GM18870 (cell line): ENCODE measurements at regions not wholly inside any gene's neighbourhood (a gene's known extent, or its start where the extent isn't known, plus 50 kb on each side); places are given as distances from the start of the nearest gene placed in this dataset.
"Not testable (repeated sequence)": the region's sequence is repeated elsewhere in the genome, so short reads cannot be mapped to it uniquely, and the experiment has no call there.

Experiments
- ATAC-seq: cut with Tn5 transposase; IDR thresholded peaks from one replicate; pipeline ENCODE4 v1.9.1; 2021; ENCODE audit warnings: moderate library complexity; ENCODE audit not compliant: unreplicated experiment

DNA sequence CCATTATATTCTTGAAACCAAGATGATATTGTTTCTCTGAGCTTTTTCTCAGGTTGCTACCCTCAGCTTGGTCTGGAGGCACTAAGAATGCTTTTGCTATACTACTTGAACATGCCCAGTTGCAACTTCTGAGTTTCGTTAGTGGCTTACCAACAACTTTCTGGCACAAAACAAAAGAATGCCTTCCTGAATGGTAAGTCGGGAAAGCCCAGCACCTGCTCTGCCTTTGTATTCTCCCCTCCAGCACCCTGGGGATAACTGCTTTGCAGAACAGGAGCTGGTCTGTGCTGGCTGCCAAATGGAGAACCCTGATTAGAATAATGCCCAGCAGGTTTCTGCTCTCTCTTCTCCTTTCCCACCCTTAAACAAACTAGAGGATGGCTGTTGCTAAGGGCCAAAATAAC is 149.3 kb downstream of the TGFB2 start:
- no peak for ATAC-seq

DNA sequence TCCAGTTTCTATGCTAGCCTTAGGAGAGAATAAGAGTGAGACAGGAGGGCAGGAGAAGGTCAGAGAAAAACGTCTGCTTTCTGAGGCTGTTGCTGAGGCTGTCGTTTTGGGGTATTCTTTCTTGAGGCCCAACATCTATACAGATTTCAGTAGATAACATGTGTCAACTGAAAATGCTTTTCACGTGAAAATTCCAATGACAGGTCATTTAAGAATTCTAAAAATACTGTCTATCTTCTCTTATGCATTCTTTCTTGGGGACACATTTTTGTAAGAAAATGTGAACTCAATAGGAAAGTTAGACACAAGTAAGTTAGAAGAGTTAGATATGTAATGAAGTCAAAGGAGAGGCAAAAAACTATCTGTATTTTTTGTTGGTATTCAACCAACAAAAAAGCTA is 150.8 kb downstream of the TGFB2 start:
- ATAC-seq = no peak

DNA sequence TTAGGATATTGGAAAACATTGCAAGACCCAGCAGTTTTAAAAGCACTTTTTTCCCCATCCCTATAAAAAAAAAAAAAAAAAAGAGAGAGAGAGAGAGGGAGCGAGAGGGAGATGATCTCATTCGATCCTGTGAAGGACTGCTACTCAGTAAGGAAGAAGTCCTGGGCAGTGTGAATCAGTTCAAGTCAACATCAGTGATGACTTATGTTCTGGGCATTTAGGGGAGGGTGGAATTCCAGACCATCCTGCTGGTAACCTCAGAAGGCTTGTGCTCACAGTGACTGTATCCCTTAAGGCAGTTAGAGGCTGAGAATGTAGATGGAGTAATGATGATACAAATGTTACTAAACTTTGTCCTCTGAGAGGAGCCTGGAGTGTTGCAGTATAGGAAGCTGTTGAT is 151.4 kb downstream of the TGFB2 start:
- ATAC-seq = no peak

DNA sequence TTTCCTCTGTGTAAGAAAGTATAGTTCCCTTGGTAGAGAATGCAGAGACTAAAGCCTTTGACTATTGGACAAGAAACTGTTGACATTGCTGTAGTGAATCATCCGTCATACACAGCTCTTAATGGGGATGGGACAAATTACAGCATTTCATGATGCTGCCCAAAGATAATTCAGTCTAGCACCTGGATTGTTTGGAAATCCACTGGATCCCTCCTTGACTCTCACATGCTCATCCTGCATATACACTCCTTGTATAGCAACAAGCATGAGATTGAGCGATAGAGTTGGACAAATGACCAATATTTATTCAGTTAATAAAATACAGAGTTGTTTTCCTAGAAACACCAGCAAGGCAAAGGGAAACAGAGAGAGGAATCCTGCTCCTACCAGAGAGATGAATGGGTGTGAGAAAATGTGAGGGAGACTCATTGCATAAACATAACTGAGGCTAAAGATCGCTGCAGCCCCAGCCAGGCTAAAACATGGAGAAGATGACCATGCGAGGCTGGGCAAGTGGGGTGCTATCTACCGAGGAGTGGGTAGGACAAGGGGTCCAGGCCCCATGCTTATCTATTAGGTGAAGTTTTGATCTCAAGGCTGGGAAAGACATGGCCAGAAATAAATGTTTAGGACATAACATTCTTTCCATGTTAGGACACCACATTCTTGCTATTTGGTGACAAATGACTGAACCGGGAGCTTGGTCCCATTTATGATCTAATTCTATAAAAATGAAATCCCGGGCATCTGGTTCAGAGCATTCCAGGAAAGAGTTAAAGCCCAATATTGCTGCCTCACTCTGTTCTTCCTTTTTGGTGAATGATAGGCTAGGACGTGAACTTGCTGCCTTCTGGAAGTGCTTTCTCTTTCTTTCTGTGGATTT is 153.2 kb downstream of the TGFB2 start:
- ATAC-seq = no peak

DNA sequence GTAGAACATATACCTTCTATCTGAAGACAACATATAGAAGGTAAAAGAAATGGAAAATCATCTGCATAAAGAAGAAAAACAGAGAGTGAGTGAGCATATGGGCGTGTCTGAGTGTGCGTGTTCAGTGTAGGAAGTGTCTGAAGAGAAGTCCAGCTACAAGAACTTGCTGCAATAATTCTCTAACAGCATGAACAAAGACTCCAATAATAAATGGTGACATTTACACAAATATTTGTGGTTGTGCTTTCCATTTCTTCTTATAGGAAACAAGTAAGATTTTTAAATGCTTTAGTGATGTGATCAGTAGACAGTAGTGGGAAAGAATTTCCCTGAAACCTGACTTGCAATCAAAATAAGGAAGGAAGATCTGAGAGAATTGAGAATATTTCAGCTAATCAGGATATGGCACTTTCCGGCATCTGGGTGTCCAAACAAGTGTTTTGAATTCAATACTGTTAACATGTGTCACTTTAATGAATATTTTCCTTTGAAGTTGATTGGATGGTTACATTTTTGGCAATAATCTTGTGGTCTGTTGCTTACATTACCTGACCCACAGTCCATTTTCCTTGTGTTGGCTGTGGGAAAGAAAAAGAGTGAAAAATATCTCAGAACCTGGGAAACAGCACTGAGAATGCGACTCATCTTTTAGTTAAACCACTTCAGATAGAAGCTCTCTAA is 154.0 kb downstream of the TGFB2 start:
- no peak for ATAC-seq

DNA sequence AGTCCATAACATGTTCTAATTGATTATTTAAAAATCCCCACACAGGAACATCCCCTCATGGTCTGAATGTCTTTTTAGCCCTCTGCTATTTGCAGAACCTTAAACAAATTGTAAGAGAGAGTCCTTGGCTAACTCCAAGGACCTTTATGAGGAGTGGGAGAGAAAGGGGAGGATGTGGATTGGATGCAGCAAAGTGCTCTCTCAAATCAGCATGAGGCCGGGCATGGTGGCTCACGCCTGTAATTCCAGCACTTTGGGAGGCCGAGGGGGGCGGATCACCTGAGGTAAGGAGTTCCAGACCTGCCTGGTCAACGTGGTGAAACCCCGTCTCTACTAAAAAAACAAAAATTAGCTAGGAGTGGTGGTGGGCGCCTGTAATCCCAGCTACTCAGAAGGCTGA is 154.8 kb downstream of the TGFB2 start:
- no peak for ATAC-seq

DNA sequence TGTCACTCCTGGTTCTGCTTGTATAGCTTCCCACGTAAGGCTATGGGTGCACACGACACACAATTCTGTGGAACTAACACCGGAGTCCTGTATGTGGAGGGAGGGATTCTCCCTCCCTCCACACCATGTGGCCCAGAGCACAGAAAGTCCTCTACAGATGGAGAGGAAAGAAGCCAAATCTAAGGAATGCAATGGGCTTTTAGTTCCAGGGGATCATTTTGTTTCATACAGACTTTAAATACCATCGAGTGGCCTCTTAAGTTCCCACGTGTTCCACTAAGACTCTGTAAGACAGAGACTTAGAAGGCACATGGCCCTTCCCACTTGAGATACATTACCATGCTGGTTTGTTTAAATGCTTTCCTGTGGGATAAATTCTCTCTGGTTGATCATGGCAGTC is 156.0 kb downstream of the TGFB2 start:
- ATAC-seq = no peak

DNA sequence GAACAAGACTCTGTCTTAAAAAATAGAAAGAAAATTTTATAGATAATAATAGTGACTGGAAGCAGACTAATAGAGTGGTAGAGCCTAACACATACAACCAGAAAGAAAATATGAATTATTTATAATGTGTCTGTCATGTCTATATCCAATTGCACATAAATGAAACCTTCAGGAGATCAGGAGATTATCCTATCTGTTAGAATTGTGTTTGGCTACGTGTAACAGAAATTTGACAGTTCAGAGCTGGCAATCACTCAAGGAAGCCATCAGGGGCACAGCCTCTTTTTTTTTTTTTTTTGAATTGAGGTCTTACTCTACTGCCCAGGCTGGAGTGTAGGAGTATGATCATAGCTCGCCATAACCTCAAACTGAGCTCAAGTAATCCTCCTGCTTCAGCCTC is 157.2 kb downstream of the TGFB2 start:
- ATAC-seq = no peak

DNA sequence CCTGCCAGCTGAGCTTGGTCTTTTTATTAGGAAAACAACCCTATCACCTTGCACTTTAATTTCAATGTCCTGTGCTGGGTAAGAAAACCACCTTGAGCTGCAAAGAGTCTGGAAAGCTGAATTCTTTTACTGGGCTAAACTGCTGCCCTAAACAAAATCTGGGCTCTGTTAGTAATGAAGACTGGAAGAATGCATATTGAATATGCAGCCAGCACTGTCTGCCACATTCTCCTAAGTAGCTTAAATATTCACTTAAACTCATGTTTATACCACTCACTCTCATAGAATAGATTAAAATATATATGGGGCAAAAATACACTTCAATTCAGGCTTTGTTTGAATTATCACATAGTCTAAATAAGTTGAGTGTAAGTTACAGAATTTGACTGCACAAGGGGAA is 158.0 kb downstream of the TGFB2 start:
- no peak for ATAC-seq

DNA sequence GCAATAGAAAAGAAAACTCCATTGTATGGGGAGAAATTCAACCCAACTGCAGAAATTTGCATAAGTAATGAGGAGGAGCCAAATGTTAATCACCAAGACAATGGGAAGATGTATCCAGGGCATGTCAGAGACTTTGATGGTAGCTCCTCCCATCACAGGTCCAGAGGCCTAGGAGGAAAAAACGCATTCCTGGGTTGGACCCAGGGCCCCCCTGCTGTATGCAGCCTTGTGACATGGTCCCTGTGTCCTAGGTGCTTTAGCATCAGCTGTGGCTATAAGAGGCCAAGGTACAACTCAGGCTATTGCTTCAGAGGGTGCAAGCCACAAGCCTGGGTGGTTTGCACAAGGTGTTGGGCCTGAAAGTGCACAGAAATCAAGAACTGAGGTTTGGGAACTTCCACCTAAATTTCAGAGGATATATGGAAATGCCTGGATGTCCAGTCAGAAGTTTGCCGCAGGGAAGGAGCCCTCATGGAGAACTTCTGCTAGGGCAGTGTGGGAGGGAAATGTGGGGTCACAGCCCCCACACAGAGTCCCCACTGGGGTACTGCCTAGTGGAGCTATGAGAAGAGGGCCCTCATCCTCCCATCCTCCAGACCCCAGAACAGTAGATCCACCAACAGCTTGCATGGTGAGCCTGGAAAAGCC is 162.3 kb downstream of the TGFB2 start:
- no peak for ATAC-seq

DNA sequence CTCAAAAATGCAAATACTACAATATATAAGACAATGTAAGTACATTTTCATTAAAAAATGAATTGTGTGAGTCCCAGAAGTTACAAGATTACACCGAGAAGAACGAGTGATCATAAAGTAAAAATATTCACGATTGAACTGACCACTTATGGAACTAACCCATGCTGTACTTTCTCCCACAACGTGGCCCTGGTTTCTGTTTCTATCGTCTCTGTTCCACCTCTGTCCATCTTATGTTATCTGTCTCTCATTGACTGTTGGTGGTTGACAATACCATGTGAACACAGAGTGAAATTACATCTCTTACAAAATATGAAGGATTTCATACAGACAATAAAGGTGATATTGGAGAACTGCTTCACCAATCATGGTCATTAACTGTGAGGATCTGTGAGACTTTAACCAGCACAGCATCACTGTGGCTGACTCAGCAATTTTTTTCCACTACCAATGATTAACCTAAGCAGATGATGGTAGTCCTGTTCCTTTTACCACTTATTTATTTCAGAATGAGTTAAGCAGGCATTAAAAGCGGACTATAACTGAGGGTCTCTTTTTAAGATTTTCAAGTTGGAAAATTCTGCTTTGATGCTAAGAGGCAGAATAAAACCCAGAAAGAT is 165.1 kb downstream of the TGFB2 start:
- ATAC-seq = peak; percentile 63

DNA sequence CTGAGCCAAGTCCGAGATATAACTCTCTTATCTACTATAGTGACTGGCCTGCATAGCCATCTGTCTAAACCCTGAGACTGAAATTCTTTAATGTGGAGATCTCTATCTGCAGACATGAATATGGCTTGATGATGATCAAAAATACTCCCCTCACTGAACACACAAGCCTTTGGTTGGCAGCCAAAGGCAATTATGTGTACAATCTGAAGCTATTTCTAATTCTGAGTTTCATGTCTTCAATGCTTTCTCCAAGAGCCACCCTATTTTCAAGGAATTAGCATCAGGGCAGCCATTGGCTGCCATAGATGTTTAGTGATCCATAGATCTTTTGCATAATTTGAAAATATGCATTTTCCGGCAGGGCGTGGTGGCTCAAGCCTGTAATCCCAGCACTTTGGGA is 168.2 kb downstream of the TGFB2 start:
- no peak for ATAC-seq

DNA sequence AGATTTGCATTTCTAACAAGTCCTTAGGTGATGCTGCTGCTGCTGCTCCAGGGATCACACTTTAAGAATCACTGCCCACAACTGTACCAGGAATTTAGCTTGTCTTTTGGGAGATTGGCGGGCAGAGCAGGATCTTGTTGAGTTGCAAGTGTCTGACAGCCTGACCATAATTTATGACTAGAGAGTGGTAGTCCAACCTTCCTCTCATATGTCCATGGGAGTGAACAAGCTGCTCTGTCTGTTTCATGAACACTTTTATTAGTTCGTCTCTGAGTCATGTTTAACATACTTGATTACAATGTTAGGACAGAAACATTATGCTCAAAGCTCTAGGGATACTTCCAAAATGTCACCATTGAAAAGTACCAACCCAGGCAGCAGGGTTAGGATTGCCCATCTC is 169.6 kb downstream of the TGFB2 start:
- no peak for ATAC-seq

DNA sequence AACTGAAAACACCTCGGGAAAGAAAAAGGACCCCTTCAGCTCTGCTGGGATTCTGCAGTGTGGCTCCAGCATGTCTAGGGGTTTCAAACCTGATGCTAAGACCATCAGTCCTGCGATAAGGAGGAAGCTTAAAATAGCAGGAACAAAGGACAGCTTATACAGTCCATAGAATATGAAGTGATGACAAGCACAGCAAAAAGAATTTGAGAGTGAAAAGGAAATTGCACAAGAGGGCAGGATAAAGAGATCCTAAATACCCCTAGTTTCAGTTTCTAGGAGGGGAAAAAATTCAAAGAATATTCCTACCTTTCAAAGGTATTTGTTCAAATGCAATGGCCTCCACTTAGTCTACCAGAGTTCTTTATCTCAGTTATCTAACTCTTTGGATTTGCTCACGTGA is 171.4 kb downstream of the TGFB2 start:
- ATAC-seq = no peak

DNA sequence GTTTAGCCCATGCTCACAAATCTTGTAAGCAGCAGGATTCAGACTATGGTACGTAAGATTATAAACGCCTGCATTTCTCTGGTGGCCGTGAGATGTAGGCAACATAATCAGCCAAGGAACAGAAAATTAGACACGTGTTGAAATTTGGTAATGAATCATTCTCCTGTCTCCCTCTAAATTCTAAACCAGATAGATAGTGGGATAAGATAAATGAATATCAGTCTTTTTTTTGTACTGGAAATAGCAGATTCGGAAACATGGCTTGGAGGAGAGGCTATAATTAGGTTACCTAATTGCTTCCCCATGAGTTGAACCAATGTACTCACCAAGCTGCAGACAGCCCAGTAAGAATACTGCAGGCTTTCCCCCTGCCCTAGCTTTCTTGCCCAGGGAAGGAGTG is 172.3 kb downstream of the TGFB2 start:
- no peak for ATAC-seq

DNA sequence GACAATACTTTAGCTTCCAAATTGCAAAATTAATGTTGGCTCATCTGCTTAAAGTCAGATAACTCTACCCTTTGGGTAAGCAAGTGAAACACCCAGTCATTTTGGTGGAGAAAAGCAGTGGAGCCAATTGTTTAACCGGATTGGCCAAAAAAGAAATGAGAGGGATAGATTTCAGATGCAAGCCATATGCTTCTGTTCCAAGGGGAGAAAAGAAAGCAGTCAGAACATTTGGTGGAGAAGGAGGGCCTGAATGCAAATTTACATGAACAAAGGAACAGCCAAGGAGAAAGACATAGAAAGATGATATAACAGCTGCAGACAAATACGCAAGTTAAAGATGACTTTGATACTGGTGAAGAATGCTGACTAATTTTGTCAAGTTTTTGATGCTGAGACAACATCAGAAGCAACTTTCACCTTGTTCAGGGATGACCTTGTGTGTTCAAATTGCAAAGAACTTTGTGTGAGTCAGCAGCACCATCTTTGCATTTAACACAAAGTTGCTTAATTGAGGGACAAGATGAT is 173.1 kb downstream of the TGFB2 start:
- no peak for ATAC-seq

DNA sequence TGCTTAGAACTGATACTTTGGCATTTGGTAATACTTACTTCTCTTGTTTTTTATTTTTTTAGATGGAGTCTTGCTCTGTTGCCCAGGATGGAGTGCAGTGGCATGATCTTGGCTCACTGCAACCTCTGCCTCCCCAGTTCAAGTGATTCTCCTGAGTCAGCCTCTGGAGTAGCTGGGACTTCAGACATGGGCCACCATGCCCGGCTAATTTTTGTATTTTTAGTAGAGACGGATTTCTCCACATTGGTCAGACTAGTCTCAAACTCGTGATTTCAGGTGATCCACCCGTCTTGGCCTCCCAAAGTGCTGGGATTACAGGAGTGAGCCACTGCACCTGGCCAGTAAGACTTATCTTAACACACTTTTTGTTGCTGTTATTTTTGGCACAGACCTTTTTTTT is 175.5 kb downstream of the TGFB2 start:
- not testable (repeated sequence) for ATAC-seq

DNA sequence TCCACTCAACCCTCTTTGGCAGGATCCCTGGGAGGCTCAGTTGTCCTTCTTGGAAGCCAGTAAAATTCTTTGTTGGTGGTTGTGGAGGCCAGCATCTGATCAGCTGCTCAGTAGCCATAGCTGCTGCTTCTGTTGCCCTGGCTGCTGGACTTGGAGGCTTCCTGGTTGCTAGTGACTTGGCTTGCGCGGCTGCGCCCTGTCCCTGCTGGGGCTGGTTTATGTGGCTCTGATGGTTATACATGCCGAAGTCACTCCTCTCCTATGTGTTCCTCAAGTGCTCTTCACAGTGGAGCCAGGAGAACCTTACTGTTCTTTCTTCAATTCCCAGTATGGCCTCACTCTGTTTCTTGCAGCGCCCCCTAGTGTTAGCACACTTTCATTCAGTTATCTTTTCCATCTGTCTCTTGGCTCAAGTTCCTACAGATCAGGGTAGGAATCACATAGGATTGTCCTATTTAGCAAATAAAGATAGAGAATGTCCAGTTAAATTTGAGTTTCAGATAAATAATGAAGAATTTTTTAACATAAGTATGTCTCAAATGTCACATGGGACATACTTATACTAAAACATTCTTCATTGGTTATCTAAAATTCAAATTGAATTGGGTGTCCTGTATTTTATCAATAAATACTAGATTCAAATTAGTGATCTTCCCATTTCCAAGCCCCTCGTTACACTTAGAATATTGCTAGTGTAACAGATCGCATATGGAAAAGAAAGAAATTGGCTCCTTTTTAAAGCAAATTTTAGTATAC is 176.5 kb downstream of the TGFB2 start:
- ATAC-seq = no peak

DNA sequence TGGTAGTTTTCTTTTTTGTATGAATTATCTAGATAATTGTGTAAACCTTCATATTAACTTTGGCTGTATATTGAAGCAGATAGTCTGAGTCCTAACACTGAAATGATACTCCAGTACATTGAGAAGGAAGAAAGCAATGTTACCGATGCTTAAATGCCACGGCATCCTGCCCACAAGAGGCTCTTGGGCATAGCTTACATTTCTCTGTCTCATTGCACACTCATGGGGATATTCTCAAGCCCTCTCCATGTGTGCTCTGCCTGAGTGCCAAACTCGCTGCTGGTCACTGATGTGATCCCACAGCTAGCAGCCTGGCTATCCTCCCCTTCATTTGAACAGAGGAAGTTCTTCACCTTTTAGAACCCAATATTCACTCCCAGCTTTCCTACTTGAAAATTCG is 179.4 kb downstream of the TGFB2 start:
- no peak for ATAC-seq

DNA sequence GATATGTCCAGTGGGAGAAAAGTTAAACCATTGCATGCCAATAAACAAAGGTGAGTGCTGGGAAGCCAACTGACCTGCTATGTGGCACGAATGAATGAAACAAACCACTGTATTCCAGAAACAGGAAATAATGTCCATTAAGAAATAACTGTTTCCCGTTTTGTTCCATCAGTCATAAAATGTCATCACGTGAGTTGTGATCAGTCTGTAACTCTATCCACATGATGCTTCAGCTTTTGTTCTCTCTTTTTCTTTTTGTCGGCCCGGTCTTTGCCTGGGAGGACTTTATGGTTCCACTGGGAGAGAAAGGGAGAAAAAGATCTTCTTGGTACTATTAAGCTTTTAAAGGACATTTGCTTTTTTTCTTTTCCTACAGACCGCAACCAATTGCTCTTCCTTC is 179.9 kb downstream of the TGFB2 start:
- no peak for ATAC-seq
